DND-41 (cell line): ENCODE measurements at regions not wholly inside any gene's neighbourhood (a gene's known extent, or its start where the extent isn't known, plus 50 kb on each side); places are given as distances from the start of the nearest gene placed in this dataset.
"Not testable (repeated sequence)": the region's sequence is repeated elsewhere in the genome, so short reads cannot be mapped to it uniquely, and the experiment has no call there.

Experiments used
- CTCF ChIP-seq: IDR thresholded peaks from 2 replicates; pipeline ENCODE4 v1.5.1; 2012; ENCODE audit warnings: borderline replicate concordance, low read length, moderate library complexity, mild to moderate bottlenecking; ENCODE audit not compliant: poor library complexity, severe bottlenecking; ENCODE audit errors: extremely low read depth
- EZH2 ChIP-seq: IDR thresholded peaks from 3 replicates; pipeline ENCODE4 v1.6.1; 2012; ENCODE audit warnings: borderline replicate concordance, low read depth, mild to moderate bottlenecking, moderate library complexity, low read length, inconsistent platforms; ENCODE audit not compliant: severe bottlenecking

- not testable (repeated sequence) for TF ChIP-seq EZH2, CTCF
These were observed 263.0 kb upstream of the TGIF2LX start for GRCh38 chrX:89658662-89659061.
